Tibial nerve (tissue), 4 donors: ENCODE measurements at regions not wholly inside any gene's neighbourhood (a gene's known extent, or its start where the extent isn't known, plus 50 kb on each side); places are given as distances from the start of the nearest gene placed in this dataset.
"Not testable (repeated sequence)": the region's sequence is repeated elsewhere in the genome, so short reads cannot be mapped to it uniquely, and the experiment has no call there.

Experiments used
- EP300 ChIP-seq, 2 donors: sonication (generic); formaldehyde crosslinking; IDR thresholded peaks; one replicate each; pipeline ENCODE4 v1.6.1; 2017; ENCODE audit warnings: antibody characterized with exemption in 2 of 2, mild to moderate bottlenecking in 1 of 2
- POLR2A ChIP-seq, 2 donors: fragments of 450-650 bp; IDR thresholded peaks; one replicate each; pipeline ENCODE4 v1.6.1; 2017; ENCODE audit warnings: antibody characterized with exemption in 2 of 2, mild to moderate bottlenecking in 2 of 2, moderate library complexity in 2 of 2
- TF ChIP-seq, protein P1 (sequence below), 5 experiments: fragments of 200-600 bp in 3 of 5; fragments of 450-650 bp in 2 of 5; sonication (generic) in 3 of 5; IDR thresholded peaks; one replicate each; pipeline ENCODE4 v1.5.1; 2016 to 2019; ENCODE audit warnings: antibody characterized with exemption in 5 of 5, mild to moderate bottlenecking in 3 of 5, moderate library complexity in 2 of 5

DNA sequence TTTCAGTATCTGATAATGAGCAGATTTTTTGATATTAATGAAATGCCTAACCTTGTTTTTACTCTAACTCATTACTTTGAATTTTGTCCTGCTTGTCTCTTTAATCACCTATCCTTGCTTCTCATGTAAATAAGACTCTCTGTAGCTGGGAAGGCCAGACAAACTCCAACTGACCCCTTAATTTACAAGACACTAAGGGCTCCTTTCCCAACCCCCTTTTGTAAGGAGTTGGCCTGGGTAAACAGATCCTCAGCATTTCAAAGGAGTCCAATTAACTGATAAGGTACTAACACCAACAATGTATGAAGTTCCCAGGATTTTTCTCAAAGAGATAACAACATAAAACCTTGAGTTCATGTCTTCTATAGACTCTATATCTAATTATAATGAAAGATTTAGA lies 919.3 kb upstream of the AMELY start:
- TF ChIP-seq, protein P1, sequence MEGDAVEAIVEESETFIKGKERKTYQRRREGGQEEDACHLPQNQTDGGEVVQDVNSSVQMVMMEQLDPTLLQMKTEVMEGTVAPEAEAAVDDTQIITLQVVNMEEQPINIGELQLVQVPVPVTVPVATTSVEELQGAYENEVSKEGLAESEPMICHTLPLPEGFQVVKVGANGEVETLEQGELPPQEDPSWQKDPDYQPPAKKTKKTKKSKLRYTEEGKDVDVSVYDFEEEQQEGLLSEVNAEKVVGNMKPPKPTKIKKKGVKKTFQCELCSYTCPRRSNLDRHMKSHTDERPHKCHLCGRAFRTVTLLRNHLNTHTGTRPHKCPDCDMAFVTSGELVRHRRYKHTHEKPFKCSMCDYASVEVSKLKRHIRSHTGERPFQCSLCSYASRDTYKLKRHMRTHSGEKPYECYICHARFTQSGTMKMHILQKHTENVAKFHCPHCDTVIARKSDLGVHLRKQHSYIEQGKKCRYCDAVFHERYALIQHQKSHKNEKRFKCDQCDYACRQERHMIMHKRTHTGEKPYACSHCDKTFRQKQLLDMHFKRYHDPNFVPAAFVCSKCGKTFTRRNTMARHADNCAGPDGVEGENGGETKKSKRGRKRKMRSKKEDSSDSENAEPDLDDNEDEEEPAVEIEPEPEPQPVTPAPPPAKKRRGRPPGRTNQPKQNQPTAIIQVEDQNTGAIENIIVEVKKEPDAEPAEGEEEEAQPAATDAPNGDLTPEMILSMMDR (IDR thresholded peaks at IDR 0.05) = not testable (repeated sequence)
- not testable (repeated sequence) for TF ChIP-seq EP300, POLR2A (IDR thresholded peaks at IDR 0.05)
